IMR-90 (cell line): ENCODE measurements at regions not wholly inside any gene's neighbourhood (a gene's known extent, or its start where the extent isn't known, plus 50 kb on each side); places are given as distances from the start of the nearest gene placed in this dataset.

Source experiments
- ATAC-seq: fragments of 200-7000 bp; cut with Tn5 transposase; 2 replicates; pipeline ENCODE4 v1.9.1; 2020; ENCODE audit warnings: low read depth, mild to moderate bottlenecking, moderate library complexity
- BruUV-seq: library from RNA; stranded (reverse); fragments of 400-500 nt; replicated peaks from 2 replicates; lab custom pipeline; 2021; lab: Mats Ljungman, UMichigan
- CTCF ChIA-PET: fragments of 300-600 bp; formaldehyde crosslinking; extraction: SDS; loops from one replicate; lab custom pipeline; 2021; ENCODE audit warnings: antibody characterized with exemption; lab: Yijun Ruan, JAX
- POLR2A ChIA-PET: fragments of 300-600 bp; sonication (Branson Sonifier 250); formaldehyde crosslinking; loops from one replicate; lab custom pipeline; 2022; ENCODE audit warnings: antibody characterized with exemption; ENCODE audit not compliant: unreplicated experiment; lab: Charles Lee
- DNase-seq: peaks from one replicate; pipeline ENCODE4 v3.0.0; 2013
- H2AFZ ChIP-seq: replicated peaks from 2 replicates; pipeline ENCODE3; 2013; ENCODE audit warnings: low read length, mild to moderate bottlenecking; ENCODE audit not compliant: poor library complexity
- H2AK5ac ChIP-seq: 2 replicates; pipeline ENCODE4 v1.6.1; 2013; ENCODE audit warnings: low read depth, low read length, inconsistent platforms
- H2AK9ac ChIP-seq: replicated peaks from 2 replicates; pipeline ENCODE3; 2013; ENCODE audit warnings: mild to moderate bottlenecking, low read depth, low read length, moderate library complexity; ENCODE audit not compliant: poor library complexity
- H2BK120ac ChIP-seq: 2 replicates; pipeline ENCODE4 v1.6.1; 2013; ENCODE audit warnings: low read depth, low read length, inconsistent platforms
- H2BK15ac ChIP-seq: 3 replicates; pipeline ENCODE4 v1.6.1; 2013; ENCODE audit warnings: low read depth, low read length, inconsistent platforms
- H2BK20ac ChIP-seq: 2 replicates; pipeline ENCODE4 v1.6.1; 2013; ENCODE audit warnings: low read depth, mild to moderate bottlenecking, inconsistent platforms, low read length, moderate library complexity
- H2BK5ac ChIP-seq: 2 replicates; pipeline ENCODE4 v1.6.1; 2013; ENCODE audit warnings: mild to moderate bottlenecking, low read depth, low read length, inconsistent platforms; ENCODE audit not compliant: poor library complexity, severe bottlenecking
- H3K14ac ChIP-seq: replicated peaks from 2 replicates; pipeline ENCODE4 v1.6.1; 2013; ENCODE audit warnings: low read depth, low read length, inconsistent platforms
- H3K18ac ChIP-seq: 2 replicates; pipeline ENCODE4 v1.6.1; 2013; ENCODE audit warnings: low read depth, low read length, control low read depth
- H3K23ac ChIP-seq: 2 replicates; pipeline ENCODE4 v1.6.1; 2013; ENCODE audit warnings: low read depth, low read length, inconsistent platforms
- H3K27ac ChIP-seq: 2 replicates; pipeline ENCODE4 v1.5.1; 2013; ENCODE audit warnings: mild to moderate bottlenecking, control low read depth, low read length; ENCODE audit not compliant: insufficient read depth
- H3K27me3 ChIP-seq: 2 replicates; pipeline ENCODE4 v1.6.1; 2013; ENCODE audit warnings: low read length; ENCODE audit not compliant: control insufficient read depth, insufficient read depth
- H3K36me3 ChIP-seq: 2 replicates; pipeline ENCODE4 v1.6.1; 2013; ENCODE audit warnings: low read length, mixed read lengths; ENCODE audit not compliant: control insufficient read depth, insufficient read depth
- H3K4ac ChIP-seq: 2 replicates; pipeline ENCODE4 v1.6.1; 2013; ENCODE audit warnings: low read depth, low read length, inconsistent platforms
- H3K4me1 ChIP-seq: 2 replicates; pipeline ENCODE4 v1.6.1; 2013; ENCODE audit warnings: low read length, mixed read lengths; ENCODE audit not compliant: control insufficient read depth, insufficient read depth
- H3K4me2 ChIP-seq: 2 replicates; pipeline ENCODE4 v1.6.1; 2013; ENCODE audit warnings: low read depth, mild to moderate bottlenecking, control low read depth, low read length, moderate library complexity
- H3K4me3 ChIP-seq: 2 replicates; pipeline ENCODE4 v1.5.1; 2013; ENCODE audit warnings: low read depth, mild to moderate bottlenecking, control low read depth, low read length, moderate library complexity; ENCODE audit not compliant: insufficient read depth
- H3K56ac ChIP-seq: 2 replicates; pipeline ENCODE4 v1.6.1; 2013; ENCODE audit warnings: low read length, inconsistent platforms; ENCODE audit not compliant: insufficient read depth; ENCODE audit errors: extremely low read depth
- H3K79me1 ChIP-seq, 2 experiments: 2 replicates each; pipeline ENCODE4 v1.6.1; 2013; ENCODE audit warnings: low read length in 2 of 2, inconsistent platforms in 1 of 2, low read depth in 1 of 2
- H3K9ac ChIP-seq: 2 replicates; pipeline ENCODE4 v1.6.1; 2013; ENCODE audit warnings: low read depth, low read length, control low read depth
- H3K9me1 ChIP-seq: 2 replicates; pipeline ENCODE4 v1.6.1; 2013; ENCODE audit warnings: low read length, inconsistent platforms; ENCODE audit not compliant: insufficient read depth
- H3K9me3 ChIP-seq: 2 replicates; pipeline ENCODE4 v1.6.1; 2013; ENCODE audit warnings: low read length; ENCODE audit not compliant: control insufficient read depth, insufficient read depth
- H4K20me1 ChIP-seq: 2 replicates; pipeline ENCODE4 v1.6.1; 2013; ENCODE audit warnings: low read length, inconsistent platforms; ENCODE audit not compliant: insufficient read depth
- H4K5ac ChIP-seq: 2 replicates; pipeline ENCODE4 v1.6.1; 2013; ENCODE audit warnings: mild to moderate bottlenecking, low read depth, low read length, control low read depth
- H4K8ac ChIP-seq, 2 experiments: 2 replicates each; pipeline ENCODE4 v1.6.1; 2013; ENCODE audit warnings: low read depth in 2 of 2, low read length in 2 of 2, control low read depth in 1 of 2, inconsistent platforms in 1 of 2
- H4K91ac ChIP-seq: 2 replicates; pipeline ENCODE4 v1.6.1; 2013; ENCODE audit warnings: low read depth, low read length, inconsistent platforms; ENCODE audit not compliant: insufficient read depth
- BHLHE40 ChIP-seq: fragments of 150-350 bp; IDR thresholded peaks from 2 replicates; pipeline ENCODE4 v1.6.1; 2016; ENCODE audit warnings: mild to moderate bottlenecking, low read depth, low read length
- CEBPB ChIP-seq: IDR thresholded peaks from 2 replicates; pipeline ENCODE4 v1.6.1; 2012; ENCODE audit warnings: low read depth, low read length, improper control_type of control experiment
- CHD1 ChIP-seq: IDR thresholded peaks from 2 replicates; pipeline ENCODE4 v1.6.1; 2012; ENCODE audit warnings: low read depth, low read length, improper control_type of control experiment
- CTCF ChIP-seq: conservative IDR thresholded peaks from 2 replicates; pipeline ENCODE4 v1.5.1; 2012; ENCODE audit warnings: mild to moderate bottlenecking, low read depth, low read length, improper control_type of control experiment
- ELK1 ChIP-seq: fragments of 150-350 bp; IDR thresholded peaks from 2 replicates; pipeline ENCODE4 v1.6.1; 2016; ENCODE audit warnings: low read depth, mild to moderate bottlenecking, low read length, moderate library complexity, borderline replicate concordance
- FOS ChIP-seq: fragments of 150-350 bp; IDR thresholded peaks from 2 replicates; pipeline ENCODE4 v1.6.1; 2016; ENCODE audit warnings: low read depth, low read length
- MAFK ChIP-seq: IDR thresholded peaks from 2 replicates; pipeline ENCODE4 v1.6.1; 2012; ENCODE audit warnings: low read depth, low read length, improper control_type of control experiment
- MAZ ChIP-seq: IDR thresholded peaks from 2 replicates; pipeline ENCODE4 v1.6.1; 2012; ENCODE audit warnings: low read depth, mild to moderate bottlenecking, low read length, improper control_type of control experiment, moderate library complexity, borderline replicate concordance
- MXI1 ChIP-seq: IDR thresholded peaks from 2 replicates; pipeline ENCODE4 v1.6.1; 2012; ENCODE audit warnings: low read depth, mild to moderate bottlenecking, low read length, moderate library complexity, borderline replicate concordance
- NFE2L2 ChIP-seq: fragments of 150-350 bp; IDR thresholded peaks from 2 replicates; pipeline ENCODE4 v1.6.1; 2016; ENCODE audit warnings: low read depth, mild to moderate bottlenecking, low read length
- POLR2A ChIP-seq: IDR thresholded peaks from 2 replicates; pipeline ENCODE4 v1.6.1; 2012; ENCODE audit warnings: mild to moderate bottlenecking, low read depth, low read length
- RAD21 ChIP-seq: IDR thresholded peaks from 2 replicates; pipeline ENCODE4 v1.6.1; 2012; ENCODE audit warnings: low read length, improper control_type of control experiment
- RCOR1 ChIP-seq: IDR thresholded peaks from 2 replicates; pipeline ENCODE4 v1.6.1; 2012; ENCODE audit warnings: mild to moderate bottlenecking, low read length, improper control_type of control experiment; ENCODE audit not compliant: insufficient replicate concordance
- RFX5 ChIP-seq: IDR thresholded peaks from 2 replicates; pipeline ENCODE4 v1.8.0; 2012; ENCODE audit warnings: low read depth, mild to moderate bottlenecking, low read length, moderate library complexity
- SMC3 ChIP-seq: fragments of 150-350 bp; IDR thresholded peaks from 2 replicates; pipeline ENCODE4 v1.6.1; 2016; ENCODE audit warnings: low read depth, mild to moderate bottlenecking, antibody characterized with exemption, low read length, moderate library complexity
- USF2 ChIP-seq: fragments of 150-350 bp; IDR thresholded peaks from 2 replicates; pipeline ENCODE4 v1.6.1; 2017; ENCODE audit warnings: mild to moderate bottlenecking, antibody characterized with exemption, low read length, low read depth
- WGBS, 2 experiments: methylation state at CpG; one replicate each; pipeline versions ENCODE4 v1.1.5 to v1.1.7; 2013; ENCODE audit warnings: missing lambda C conversion rate in 2 of 2; ENCODE audit not compliant: insufficient read length in 1 of 2; ENCODE audit errors: extremely low coverage in 2 of 2; 5-methylcytosine and 5-hydroxymethylcytosine counted together
- dilution Hi-C: fragments of 300-500 bp; cut with HindIII; formaldehyde crosslinking; loops from one replicate; pipeline ENCODE4 v1.14.3; 2018; ENCODE audit warnings: low sequenced_read_pairs; ENCODE audit not compliant: unreplicated experiment
- in situ Hi-C: fragments of 300-500 bp; cut with MboI; formaldehyde crosslinking; loops from 3 replicates; pipeline ENCODE4 v1.14.3; 2019; ENCODE audit warnings: low sequenced_read_pairs, inconsistent platforms, mixed read lengths
- intact Hi-C: fragments of 100-400 bp; cut with micrococcal nuclease; formaldehyde crosslinking; loops from 2 replicates; pipeline ENCODE4 v1.10.0; 2022

- no peaks in the 10 kb centered on the region; the same call in 1 of the 2 replicates for H3K9me3 ChIP-seq
- ChIA-PET POLR2A (no interaction called here), CTCF (interaction anchor here (0.6 kb wide), 1 partner anchor 11 kb away, joined by 3 read pairs; no protein-coding TSS in a partner anchor)
- no peak overlapping the region for H2BK120ac ChIP-seq
- H2AK9ac ChIP-seq: no peak overlapping the region
- no peak overlapping the region for H4K8ac ChIP-seq
- no peak overlapping the region for H3K14ac ChIP-seq
- DNase-seq (no peak), ATAC-seq (no peak)
- no peak overlapping the region for H3K56ac ChIP-seq
- H3K23ac ChIP-seq: no peak overlapping the region
- H2AK5ac ChIP-seq: no peak overlapping the region
- intact Hi-C loops (no loop called here), dilution Hi-C loops (no loop called here), in situ Hi-C loops (no loop called here)
- no peak for TF ChIP-seq MAFK
- TF ChIP-seq CEBPB: no peak
- TF ChIP-seq POLR2A: no peak
- no peak for TF ChIP-seq RCOR1
- no peak for TF ChIP-seq ELK1
- no peak for TF ChIP-seq NFE2L2
- TF ChIP-seq CHD1: no peak
- TF ChIP-seq FOS: no peak
- no peak for TF ChIP-seq BHLHE40
- no peak for TF ChIP-seq MXI1
- no peak for TF ChIP-seq RFX5
- TF ChIP-seq USF2: no peak
- TF ChIP-seq RAD21: no peak
- no peak for TF ChIP-seq SMC3
- no peak for TF ChIP-seq CTCF
- TF ChIP-seq MAZ: no peak
- H4K5ac ChIP-seq: no peak overlapping the region
- no peaks in the 10 kb centered on the region for H3K36me3 ChIP-seq
- no peaks in the 10 kb centered on the region for H3K79me1 ChIP-seq
- H3K4ac ChIP-seq: no peak overlapping the region
- H3K27ac ChIP-seq: no peak overlapping the region
- H4K20me1 ChIP-seq: no peaks in the 10 kb centered on the region
- no peak overlapping the region for H3K9ac ChIP-seq
- no TSS peak for BruUV-seq
- H2BK15ac ChIP-seq: no peak overlapping the region
- no peak overlapping the region for H4K91ac ChIP-seq
- H2AFZ ChIP-seq: no peak overlapping the region
- H3K27me3 ChIP-seq: no peaks in the 10 kb centered on the region
- no peak overlapping the region for H2BK5ac ChIP-seq
- H3K18ac ChIP-seq: no peak overlapping the region
- no peak overlapping the region for H3K4me2 ChIP-seq
- H3K4me1 ChIP-seq: no peaks in the 10 kb centered on the region
- no peaks in the 10 kb centered on the region for H3K9me1 ChIP-seq
- WGBS, 2 experiments: no CpG with 5 or more reads among the region's 3 CpGs
- no peak overlapping the region for H3K4me3 ChIP-seq
- H2BK20ac ChIP-seq: no peak overlapping the region
Measured at GRCh38 chr3:191521055-191521454, 60.1 kb downstream of the PYDC2 start.
